ENCODE measurements at regions not wholly inside any gene's neighbourhood (a gene's known extent, or its start where the extent isn't known, plus 50 kb on each side); places are given as distances from the start of the nearest gene placed in this dataset.

DNA sequence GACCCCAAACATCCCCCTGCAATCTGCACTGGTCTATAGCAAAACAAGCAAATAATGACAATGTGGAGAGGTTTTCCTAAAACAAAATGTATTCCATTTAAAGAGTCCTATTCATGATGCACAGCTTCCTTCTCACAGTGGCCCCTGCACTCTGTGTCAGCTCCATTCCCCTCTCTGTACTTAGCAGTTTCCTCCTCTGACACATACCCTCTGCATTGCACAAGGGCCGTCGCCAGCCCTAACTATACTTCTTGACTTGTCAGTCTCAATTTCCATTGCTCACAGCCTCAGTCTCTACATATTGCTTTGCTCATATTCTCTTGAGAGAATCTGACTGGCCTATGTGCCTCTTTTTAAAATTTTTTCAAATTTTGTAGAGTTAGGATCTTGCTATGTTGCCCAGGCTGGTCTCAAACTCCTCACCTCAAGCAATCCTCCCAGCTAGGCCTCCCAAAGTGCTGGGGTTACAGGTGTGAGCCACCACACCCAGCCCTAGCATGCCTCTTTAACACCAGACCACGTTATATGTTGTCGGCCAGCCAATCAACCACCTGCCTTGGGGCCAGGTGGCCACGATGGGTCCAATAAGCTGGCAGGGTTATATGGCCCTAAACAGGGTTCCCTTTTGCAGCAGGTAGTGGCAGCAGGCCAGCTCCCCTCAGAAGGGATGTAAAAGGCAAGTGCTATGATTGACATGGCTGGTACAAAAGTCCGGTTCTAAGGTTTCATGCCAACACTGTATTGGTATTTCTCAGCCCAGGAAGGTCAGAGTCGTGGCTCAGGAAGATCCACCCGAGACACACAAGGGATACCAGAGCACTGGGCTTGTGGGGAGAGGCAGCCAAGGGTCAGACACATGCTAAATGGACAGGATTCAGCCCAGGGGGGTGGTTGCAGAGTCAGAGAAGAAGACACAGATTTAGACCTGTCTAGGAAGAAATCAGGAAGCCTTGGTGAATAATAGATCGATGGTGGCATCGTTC, 59.0 kb upstream of the SMAD3 start:
- no peak for DNase-seq

DNA sequence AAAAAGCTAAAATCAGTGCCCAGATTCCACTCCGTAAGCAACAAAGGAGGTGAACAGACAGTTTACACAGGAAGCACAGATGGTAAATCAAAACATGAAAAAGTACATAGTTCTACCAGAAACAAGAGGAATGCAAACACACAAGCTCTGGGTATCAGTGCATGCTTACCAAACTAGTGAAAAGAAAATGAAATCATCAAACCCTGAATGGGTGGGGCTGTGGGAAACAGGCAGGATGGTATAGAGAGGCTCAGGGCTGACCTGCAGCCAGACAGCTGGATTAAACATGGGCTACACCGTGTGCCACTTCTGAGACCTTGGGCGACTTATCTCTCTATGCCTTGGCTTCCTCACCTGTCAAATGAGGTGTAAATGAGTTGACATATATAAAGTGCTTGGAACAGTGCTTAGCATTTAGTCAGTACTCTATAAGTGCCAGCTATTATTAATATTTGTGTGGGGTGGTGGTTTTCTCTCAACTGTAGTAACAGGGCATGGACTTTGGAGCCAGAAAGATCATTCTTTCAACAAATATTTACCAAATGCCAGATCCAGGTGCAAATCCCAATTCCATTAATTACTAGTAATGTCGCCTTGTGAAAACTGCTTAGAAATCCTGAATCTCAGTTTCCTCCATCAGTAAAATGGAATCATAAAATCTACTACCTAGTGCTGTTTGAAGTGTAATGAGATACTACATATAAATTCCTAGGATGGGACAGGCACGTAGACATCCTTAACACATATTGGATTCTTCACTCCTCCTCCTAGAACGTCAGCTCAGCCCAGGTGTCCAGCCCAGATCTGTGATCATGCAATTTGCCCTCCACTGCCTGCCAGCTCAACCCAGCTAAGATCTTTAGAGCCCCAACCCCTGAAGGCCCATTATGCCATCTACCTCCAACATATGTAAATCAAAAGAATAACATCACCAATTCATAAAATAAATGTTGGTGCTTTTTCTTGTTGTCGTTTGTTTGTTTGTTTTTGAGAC, 55.5 kb upstream of the SMAD3 start:
- DNase-seq, result no peak

DNA sequence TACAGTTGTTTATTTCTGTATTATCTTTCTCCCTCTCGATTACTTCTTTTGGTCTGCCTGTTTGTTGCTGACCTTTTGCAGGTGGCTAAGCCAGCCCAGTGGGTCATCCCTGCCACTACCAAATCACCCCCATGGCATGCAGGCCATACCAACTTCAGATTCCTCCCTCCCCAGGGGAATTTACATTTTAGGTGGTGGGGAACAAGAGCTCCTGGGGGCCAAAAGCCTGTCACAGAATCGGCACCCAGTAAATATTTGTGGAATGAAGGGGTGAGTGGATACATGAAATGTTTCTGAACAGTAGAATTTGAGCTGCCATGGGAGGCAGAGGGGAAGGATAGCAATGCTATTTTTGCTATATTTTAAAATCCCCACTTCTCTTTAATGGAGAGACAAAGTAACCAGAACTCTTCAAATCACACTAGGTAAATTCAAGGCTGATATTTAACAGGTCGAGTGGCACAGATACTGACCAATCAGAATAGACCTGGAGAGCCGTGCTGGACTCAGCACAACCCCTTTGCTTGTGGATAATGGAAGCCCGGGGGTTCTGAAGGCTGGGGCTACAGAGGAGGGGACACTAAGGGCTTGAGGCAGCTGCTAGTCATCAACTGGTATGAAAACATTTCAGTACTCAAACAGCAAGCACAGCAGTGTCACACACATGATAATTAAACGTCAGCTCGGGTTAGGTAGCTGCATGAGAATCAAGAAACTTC, 54.3 kb upstream of the SMAD3 start:
- DNase-seq, result no peak

DNA sequence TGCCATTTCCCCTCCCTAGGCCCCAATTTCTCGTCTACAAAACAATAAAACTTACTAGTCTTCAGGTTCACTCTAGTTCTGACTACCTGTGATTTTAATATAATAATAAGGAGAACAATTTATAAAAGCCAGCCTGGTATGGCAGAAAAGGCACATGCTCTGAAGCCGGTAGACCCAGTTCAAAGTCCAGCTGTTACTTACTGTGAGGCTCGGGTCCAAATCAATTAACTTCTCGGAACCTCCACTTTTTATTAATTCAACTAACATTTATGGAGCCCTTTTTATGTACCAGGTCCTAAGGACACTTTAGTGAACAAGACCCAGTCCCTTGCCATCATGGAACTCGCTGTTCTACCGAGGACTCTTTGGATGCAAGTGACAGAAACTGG, 53.8 kb upstream of the SMAD3 start:
- DNase-seq, result no peak

DNA sequence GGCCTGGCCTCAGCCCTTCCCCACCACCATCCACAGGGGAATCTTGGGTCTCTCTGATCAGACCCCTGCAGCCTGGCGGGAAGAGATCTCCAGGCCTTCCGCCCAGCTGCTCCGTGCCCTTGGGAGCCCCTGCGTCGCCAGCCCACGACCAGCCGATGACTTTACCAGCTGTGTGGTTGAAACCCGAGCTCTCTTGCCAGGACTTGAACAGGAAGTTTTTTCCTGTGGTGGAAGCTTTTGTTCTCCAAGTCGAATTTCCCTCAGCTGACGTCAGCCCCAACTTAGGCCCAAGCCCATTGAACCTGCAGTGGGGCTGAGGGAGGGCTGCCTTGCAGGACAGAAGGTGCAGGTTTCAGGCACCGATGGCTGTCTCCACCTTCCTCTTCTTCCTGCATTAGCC, 51.7 kb upstream of the SMAD3 start:
- DNase-seq, result no peak

All from effector CD4-positive, alpha-beta T cell (primary cell).